Left lung (tissue), 4 donors: ENCODE measurements at regions not wholly inside any gene's neighbourhood (a gene's known extent, or its start where the extent isn't known, plus 50 kb on each side); places are given as distances from the start of the nearest gene placed in this dataset.

Experiments used
- ATAC-seq: fragments of 200-7000 bp; cut with Tn5 transposase; one replicate; pipeline ENCODE4 v1.9.1; 2020; ENCODE audit warnings: moderate library complexity
- DNase-seq, 4 donors: peaks; one replicate each; pipeline ENCODE4 v3.0.0-alpha.2; 2013 to 2020
- H3K27ac ChIP-seq, 2 donors: fragments of 200-600 bp; sonication (generic) in 1 of 2; one replicate each; pipeline versions ENCODE4 v1.5.0 to v1.8.0; 2020 to 2021
- H3K27me3 ChIP-seq, 2 donors: fragments of 200-600 bp; sonication (generic) in 1 of 2; one replicate each; pipeline versions ENCODE4 v1.5.0 to v1.8.0; 2020 to 2021
- H3K36me3 ChIP-seq, 2 donors: fragments of 200-600 bp; sonication (generic) in 1 of 2; one replicate each; pipeline versions ENCODE4 v1.5.0 to v1.8.0; 2020 to 2021
- H3K4me1 ChIP-seq, 2 donors: fragments of 200-600 bp; one replicate each; pipeline ENCODE4 v1.8.0; 2021
- H3K4me3 ChIP-seq, 2 donors: fragments of 200-600 bp; sonication (generic) in 1 of 2; one replicate each; pipeline versions ENCODE4 v1.5.0 to v1.8.0; 2020 to 2021; ENCODE audit warnings: mild to moderate bottlenecking in 1 of 2
- H3K9me3 ChIP-seq, 2 donors: fragments of 200-600 bp; sonication (generic) in 1 of 2; one replicate each; pipeline versions ENCODE4 v1.5.0 to v1.8.0; 2020 to 2021
- CTCF ChIP-seq, 2 donors: fragments of 200-600 bp; sonication (generic) in 1 of 2; IDR thresholded peaks; one replicate each; pipeline versions ENCODE4 v1.5.0 to v1.8.0; 2021; ENCODE audit warnings: antibody characterized with exemption in 2 of 2
- intact Hi-C, 2 donors: fragments of 100-400 bp; cut with DNase I; formaldehyde crosslinking; loops; one replicate each; pipeline versions ENCODE4 v1.11.2 to v1.14.2; 2022
- donor health status: DM: no; HTN: yes; CAD: no.
- donor health status: DM: no; HTN: no; CAD: no.

- peaks cover 0 to 4% of the 10 kb centered on the region in 2 donors for H3K4me1 ChIP-seq
- peaks cover 0 to 27% of the 10 kb centered on the region in 2 donors for H3K27me3 ChIP-seq
- no peaks in the 10 kb centered on the region for H3K9me3 ChIP-seq
- H3K36me3 ChIP-seq, result no peaks in the 10 kb centered on the region
- DNase-seq (no peak), ATAC-seq (no peak)
- intact Hi-C loops, result no loop called here
- no peak for TF ChIP-seq CTCF (IDR thresholded peaks at IDR 0.05)
- no peak overlapping the region for H3K4me3 ChIP-seq
- H3K27ac ChIP-seq, result no peak overlapping the region
These were observed 240.0 kb downstream of the MIAT start for GRCh38 chr22:26897384-26897783.

- no peaks in the 10 kb centered on the region for H3K36me3 ChIP-seq
- H3K4me3 ChIP-seq, result no peak overlapping the region
- intact Hi-C loops, result no loop called here
- TF ChIP-seq CTCF (IDR thresholded peaks at IDR 0.05), result no peak
- no peak overlapping the region for H3K27ac ChIP-seq
- DNase-seq (no peak), ATAC-seq (no peak)
- no peaks in the 10 kb centered on the region for H3K9me3 ChIP-seq
- peaks cover 7 to 37% of the 10 kb centered on the region in 2 donors for H3K27me3 ChIP-seq
- H3K4me1 ChIP-seq, result peaks cover 4 to 5% of the 10 kb centered on the region in 2 donors
These were observed 241.7 kb downstream of the MIAT start for GRCh38 chr22:26898946-26899605.

GRCh38 chr22:26900787-26901186 is 243.4 kb downstream of the MIAT start:
- H3K27ac ChIP-seq, result no peak overlapping the region
- H3K4me1 ChIP-seq, result peaks cover 0 to 5% of the 10 kb centered on the region in 2 donors
- DNase-seq (no peak), ATAC-seq (no peak)
- H3K4me3 ChIP-seq, result no peak overlapping the region
- no peaks in the 10 kb centered on the region for H3K36me3 ChIP-seq
- H3K27me3 ChIP-seq, result peaks cover 7 to 49% of the 10 kb centered on the region in 2 donors
- intact Hi-C loops, result no loop called here
- H3K9me3 ChIP-seq, result no peaks in the 10 kb centered on the region
- TF ChIP-seq CTCF (IDR thresholded peaks at IDR 0.05), result no peak

GRCh38 chr22:26901198-26901816 is 243.9 kb downstream of the MIAT start:
- Histone ChIP-seq H3K4me3 (no peak overlapping the region), H3K36me3 (no peaks in the 10 kb centered on the region), H3K27me3 (peaks cover 7 to 49% of the 10 kb centered on the region in 2 donors), H3K4me1 (peaks cover 0 to 5% of the 10 kb centered on the region in 2 donors), H3K9me3 (no peaks in the 10 kb centered on the region), H3K27ac (no peak overlapping the region)
- intact Hi-C loops, result no loop called here
- DNase-seq, result no peak
- no peak for TF ChIP-seq CTCF (IDR thresholded peaks at IDR 0.05)
- no peak for ATAC-seq

GRCh38 chr22:26902401-26903029 is 245.1 kb downstream of the MIAT start:
- Histone ChIP-seq H3K4me1 (peaks cover 0 to 5% of the 10 kb centered on the region in 2 donors), H3K27me3 (peaks cover 7 to 49% of the 10 kb centered on the region in 2 donors), H3K27ac (no peak overlapping the region), H3K4me3 (no peak overlapping the region), H3K9me3 (no peaks in the 10 kb centered on the region), H3K36me3 (no peaks in the 10 kb centered on the region)
- no peak for DNase-seq
- intact Hi-C loops, result no loop called here
- no peak for TF ChIP-seq CTCF (IDR thresholded peaks at IDR 0.05)
- ATAC-seq, result no peak
